GM12872 (cell line): ENCODE measurements at regions not wholly inside any gene's neighbourhood (a gene's known extent, or its start where the extent isn't known, plus 50 kb on each side); places are given as distances from the start of the nearest gene placed in this dataset.

Source experiments
- CTCF ChIP-seq: IDR thresholded peaks from 3 replicates; pipeline ENCODE4 v1.5.1; 2011; ENCODE audit warnings: low read depth, mild to moderate bottlenecking, low read length, moderate library complexity; ENCODE audit not compliant: insufficient read depth

- TF ChIP-seq CTCF: no peak
Measured at GRCh38 chr20:1845163-1845523, 50.1 kb upstream of the SIRPA start.

DNA sequence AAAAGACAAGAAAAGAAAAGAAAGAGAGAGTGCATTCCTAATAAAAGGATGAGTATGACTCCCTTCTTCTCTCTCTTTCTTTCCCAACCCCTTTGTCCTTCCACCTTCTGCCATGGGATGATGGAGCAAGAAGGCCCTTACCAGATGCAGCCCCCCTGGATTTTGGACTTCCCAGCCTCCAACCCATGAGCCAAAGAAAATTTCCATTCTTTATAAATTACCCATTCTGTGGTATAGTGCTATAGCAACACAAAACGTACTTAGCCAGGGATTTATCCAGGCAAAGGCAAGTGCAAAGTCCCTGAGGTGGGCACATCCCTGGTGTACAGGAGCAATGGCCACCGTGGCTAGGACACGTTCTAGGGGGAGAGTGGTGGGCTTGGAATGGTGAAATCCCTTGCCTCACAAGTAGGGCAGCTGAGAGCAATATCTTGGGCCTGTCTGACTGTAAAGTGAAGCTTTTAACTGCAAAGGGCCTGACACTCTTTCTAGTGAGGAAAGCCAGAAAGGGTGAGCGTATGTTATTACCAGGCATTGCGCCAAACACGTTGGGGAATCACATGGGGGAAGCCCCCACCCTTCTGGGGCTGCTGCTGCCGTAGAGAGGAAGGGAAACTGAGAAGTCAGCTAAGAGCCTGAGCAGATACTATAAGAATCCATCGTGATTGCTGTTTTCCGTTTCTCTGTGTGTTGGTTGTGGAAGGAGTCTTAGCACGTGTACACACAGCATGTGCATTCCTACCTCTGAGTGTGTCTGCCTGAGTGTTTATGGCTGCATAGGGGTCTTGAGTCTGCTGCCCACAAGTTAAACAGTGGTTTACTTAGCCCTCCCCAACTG lies 50.7 kb upstream of the SIRPA start:
- TF ChIP-seq CTCF: no peak

- no peak for TF ChIP-seq CTCF
Measured at GRCh38 chr20:1842281-1842680, 52.9 kb upstream of the SIRPA start.

DNA sequence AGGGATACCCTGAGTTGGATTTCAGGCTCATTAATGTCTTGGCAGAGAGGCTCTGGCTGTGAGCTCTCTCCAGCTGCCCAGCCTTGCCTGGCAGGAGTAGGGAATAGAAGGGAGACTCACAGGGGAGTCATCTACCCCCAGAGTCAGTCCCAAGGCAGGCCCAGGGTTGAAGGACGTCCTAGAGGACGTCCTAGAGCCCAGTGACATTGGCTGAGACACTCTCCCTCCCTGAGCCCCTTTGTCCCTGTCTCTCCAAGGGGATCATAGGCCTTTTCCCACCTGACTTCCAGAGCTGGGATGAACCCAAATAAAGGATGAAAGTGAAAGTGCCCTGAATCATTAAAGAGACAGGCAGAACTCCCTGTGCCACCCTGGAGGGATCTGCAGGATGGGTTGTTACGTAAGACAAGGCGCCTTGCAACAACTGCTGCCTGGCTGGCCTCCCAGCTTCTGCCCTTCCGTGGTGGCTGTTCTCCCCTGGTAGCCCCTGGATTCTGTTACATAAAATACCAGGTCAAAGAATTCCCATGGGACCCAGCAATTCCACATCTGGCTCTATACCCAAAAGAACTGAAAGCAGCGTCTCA lies 53.6 kb upstream of the SIRPA start:
- TF ChIP-seq CTCF: no peak

DNA sequence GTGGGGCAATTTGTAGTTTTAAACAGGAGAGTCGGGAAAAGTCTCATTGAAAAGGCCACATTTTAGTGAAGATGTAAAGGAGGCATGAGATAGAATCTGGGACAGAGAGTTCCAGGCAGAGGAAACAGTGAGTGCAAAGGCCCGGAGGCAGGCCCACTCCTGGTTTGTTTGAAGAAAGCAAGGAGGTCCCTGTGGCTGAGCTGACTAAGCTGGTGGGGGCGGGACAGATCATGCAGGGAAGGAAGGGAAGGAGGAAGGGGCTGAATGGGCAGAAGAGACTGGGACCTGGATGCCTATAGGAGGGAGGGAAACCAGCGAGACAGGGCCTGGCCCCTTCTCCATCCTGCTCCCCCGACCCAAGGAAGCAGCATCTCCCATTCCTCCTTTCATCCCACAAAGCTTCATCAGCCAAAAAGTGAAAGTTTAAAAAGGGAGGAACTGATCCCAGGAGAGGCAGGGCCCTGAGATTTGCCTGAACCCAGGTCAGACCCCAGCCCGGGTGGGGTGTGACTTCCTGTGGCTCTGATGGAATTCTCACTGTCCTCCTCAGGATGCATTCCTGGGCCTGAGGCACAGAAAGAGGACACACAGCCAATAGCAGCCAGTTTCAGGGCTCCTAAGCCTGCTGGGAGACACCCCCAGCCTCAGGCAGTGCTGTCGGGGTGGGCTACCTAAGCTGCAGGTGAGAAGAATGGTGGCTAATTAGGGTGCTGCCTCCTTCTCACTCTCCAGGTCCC lies 54.2 kb upstream of the SIRPA start:
- no peak for TF ChIP-seq CTCF

DNA sequence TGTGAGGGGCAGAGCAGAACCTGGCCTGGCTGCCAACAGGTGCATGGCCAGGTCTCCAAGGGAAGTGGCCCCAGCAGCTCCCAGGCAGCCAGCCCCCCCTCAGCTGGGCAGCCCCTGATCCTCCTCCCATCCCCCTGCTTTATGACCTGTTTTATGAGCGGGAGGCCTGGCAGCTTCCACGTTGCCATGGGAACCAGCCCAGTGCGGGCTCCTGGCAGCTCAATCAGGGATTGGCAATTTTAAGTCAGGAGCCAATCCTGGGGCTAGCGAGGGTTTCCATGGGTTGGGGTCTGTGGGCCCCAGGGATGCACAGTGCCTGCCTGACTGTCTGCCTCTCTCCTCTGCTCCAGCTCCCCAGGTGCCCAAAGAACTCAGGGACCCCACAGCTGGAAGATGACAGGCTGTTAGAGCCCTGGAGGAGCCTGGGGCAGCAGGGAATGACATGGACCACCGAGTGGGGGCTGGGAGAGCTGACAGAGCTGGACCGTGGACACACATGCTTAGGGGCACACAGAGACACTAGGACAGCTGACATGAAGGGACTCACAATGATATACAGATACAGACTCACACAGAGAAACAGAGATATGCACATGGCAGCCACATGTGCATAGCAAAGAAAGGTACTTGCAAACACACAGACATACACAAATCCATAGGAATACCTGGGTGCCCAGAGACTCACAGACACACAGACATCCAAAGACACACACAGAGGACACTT lies 56.5 kb upstream of the SIRPA start:
- no peak for TF ChIP-seq CTCF

GRCh38 chr20:1835186-1836035 lies 59.8 kb upstream of the SIRPA start:
- no peak for TF ChIP-seq CTCF
